H9 (cell line): ENCODE measurements at regions not wholly inside any gene's neighbourhood (a gene's known extent, or its start where the extent isn't known, plus 50 kb on each side); places are given as distances from the start of the nearest gene placed in this dataset.
A peak's percentile ranks its signal among the peaks of the same experiment; 100 is the strongest.

Experiments
- DNase-seq: peaks from one replicate; pipeline ENCODE4 v3.0.0-alpha.2; 2017
- H2AFZ ChIP-seq: one replicate; pipeline ENCODE4 v1.6.1; 2013; ENCODE audit warnings: mild to moderate bottlenecking, low read length, control low read depth, moderate library complexity
- H2AK5ac ChIP-seq: 2 replicates; pipeline ENCODE4 v1.6.1; 2013; ENCODE audit warnings: low read length, control low read depth, mixed read lengths; ENCODE audit not compliant: insufficient read length
- H2BK120ac ChIP-seq: one replicate; pipeline ENCODE4 v1.6.1; 2013; ENCODE audit warnings: low read depth, mild to moderate bottlenecking, low read length, control low read depth, inconsistent platforms; ENCODE audit not compliant: poor library complexity, severe bottlenecking
- H2BK12ac ChIP-seq: 2 replicates; pipeline ENCODE4 v1.6.1; 2013; ENCODE audit warnings: low read length, control low read depth, mixed read lengths, low read depth; ENCODE audit not compliant: insufficient read length
- H2BK15ac ChIP-seq: 2 replicates; pipeline ENCODE4 v1.6.1; 2013; ENCODE audit warnings: low read depth, low read length, control low read depth
- H2BK20ac ChIP-seq: one replicate; pipeline ENCODE4 v1.6.1; 2013; ENCODE audit warnings: low read depth, mild to moderate bottlenecking, low read length, control low read depth, inconsistent platforms; ENCODE audit not compliant: poor library complexity, severe bottlenecking
- H2BK5ac ChIP-seq: 2 replicates; pipeline ENCODE4 v1.6.1; 2013; ENCODE audit warnings: low read length, control low read depth, mixed read lengths; ENCODE audit not compliant: insufficient read length
- H3K14ac ChIP-seq: 2 replicates; pipeline ENCODE4 v1.6.1; 2013; ENCODE audit warnings: low read length, control low read depth; ENCODE audit not compliant: insufficient read depth
- H3K18ac ChIP-seq: 2 replicates; pipeline ENCODE4 v1.6.1; 2013; ENCODE audit warnings: low read depth, mild to moderate bottlenecking, mixed read lengths, low read length, control low read depth; ENCODE audit not compliant: insufficient read length
- H3K23ac ChIP-seq: 2 replicates; pipeline ENCODE4 v1.6.1; 2013; ENCODE audit warnings: low read length, control low read depth, mixed read lengths, low read depth; ENCODE audit not compliant: insufficient read length
- H3K23me2 ChIP-seq: 2 replicates; pipeline ENCODE4 v1.6.1; 2013; ENCODE audit warnings: low read depth, mild to moderate bottlenecking, mixed read lengths, low read length, control low read depth; ENCODE audit not compliant: insufficient read length, poor library complexity, severe bottlenecking
- H3K27ac ChIP-seq: 2 replicates; pipeline ENCODE4 v1.5.1; 2013; ENCODE audit warnings: low read length, control low read depth, mixed read lengths, low read depth; ENCODE audit not compliant: insufficient read length
- H3K27me3 ChIP-seq: 2 replicates; pipeline ENCODE4 v1.6.1; 2013; ENCODE audit warnings: low read length, control low read depth, inconsistent platforms; ENCODE audit not compliant: insufficient read depth
- H3K4ac ChIP-seq: 2 replicates; pipeline ENCODE4 v1.6.1; 2013; ENCODE audit warnings: low read depth, mild to moderate bottlenecking, control low read depth, inconsistent platforms, low read length, moderate library complexity
- H3K4me1 ChIP-seq: 2 replicates; pipeline ENCODE4 v1.6.1; 2013; ENCODE audit warnings: low read length, control low read depth, inconsistent platforms; ENCODE audit not compliant: insufficient read depth
- H3K4me2 ChIP-seq: 2 replicates; pipeline ENCODE4 v1.6.1; 2013; ENCODE audit warnings: low read length, control low read depth, mixed read lengths; ENCODE audit not compliant: insufficient read length, insufficient read depth
- H3K56ac ChIP-seq: 2 replicates; pipeline ENCODE4 v1.6.1; 2013; ENCODE audit warnings: low read depth, mild to moderate bottlenecking, mixed read lengths, low read length, control low read depth; ENCODE audit not compliant: insufficient read length
- H3K79me1 ChIP-seq: 2 replicates; pipeline ENCODE4 v1.6.1; 2013; ENCODE audit warnings: low read depth, mild to moderate bottlenecking, moderate library complexity, low read length, control low read depth, inconsistent platforms; ENCODE audit not compliant: insufficient read depth, poor library complexity, severe bottlenecking
- H3K79me2 ChIP-seq: 2 replicates; pipeline ENCODE4 v1.6.1; 2013; ENCODE audit warnings: low read length, control low read depth, inconsistent platforms; ENCODE audit not compliant: insufficient read depth
- H3K9ac ChIP-seq: 2 replicates; pipeline ENCODE4 v1.6.1; 2013; ENCODE audit warnings: low read length, control low read depth, mixed read lengths; ENCODE audit not compliant: insufficient read length; ENCODE audit errors: extremely low read depth
- H3K9me3 ChIP-seq: one replicate; pipeline ENCODE4 v1.6.1; 2013; ENCODE audit warnings: low read depth, low read length, inconsistent platforms; ENCODE audit not compliant: control insufficient read depth
- H3T11ph ChIP-seq: one replicate; pipeline ENCODE4 v1.6.1; 2013; ENCODE audit warnings: mild to moderate bottlenecking, low read length, control low read depth, inconsistent platforms
- H4K20me1 ChIP-seq: one replicate; pipeline ENCODE4 v1.6.1; 2013; ENCODE audit not compliant: control insufficient read depth, insufficient read length, insufficient read depth
- H4K5ac ChIP-seq: 2 replicates; pipeline ENCODE4 v1.6.1; 2013; ENCODE audit warnings: low read depth, mild to moderate bottlenecking, mixed read lengths, low read length, control low read depth; ENCODE audit not compliant: insufficient read length
- H4K8ac ChIP-seq: replicated peaks from 2 replicates; pipeline ENCODE4 v1.6.1; 2013; ENCODE audit warnings: low read length, control low read depth, mixed read lengths, low read depth; ENCODE audit not compliant: insufficient read length
- H4K91ac ChIP-seq: 2 replicates; pipeline ENCODE4 v1.6.1; 2013; ENCODE audit warnings: low read depth, mild to moderate bottlenecking, moderate library complexity, mixed read lengths, low read length, control low read depth; ENCODE audit not compliant: insufficient read length
- H3K27ac Mint-ChIP-seq, 3 experiments: 2 replicates in 2 of 3; 3 replicates in 1 of 3; pipeline ENCODE4 v1.8.0; 2020 to 2021; ENCODE audit warnings: mixed read lengths in 3 of 3, mild to moderate bottlenecking in 1 of 3, moderate library complexity in 1 of 3
- H3K27me3 Mint-ChIP-seq: 2 replicates; pipeline ENCODE4 v1.8.0; 2021; ENCODE audit warnings: low read depth, mild to moderate bottlenecking, moderate library complexity, mixed read lengths
- H3K36me3 Mint-ChIP-seq, 3 experiments: 2 replicates in 2 of 3; 3 replicates in 1 of 3; pipeline ENCODE4 v1.8.0; 2020 to 2021; ENCODE audit warnings: low read depth in 3 of 3, mixed read lengths in 3 of 3; ENCODE audit not compliant: insufficient read depth in 1 of 3
- H3K4me1 Mint-ChIP-seq, 2 experiments: 2 replicates each; pipeline ENCODE4 v1.8.0; 2020; ENCODE audit warnings: mixed read lengths in 2 of 2
- H3K4me3 Mint-ChIP-seq, 2 experiments: 2 replicates in 1 of 2; 3 replicates in 1 of 2; pipeline ENCODE4 v1.8.0; 2020 to 2021; ENCODE audit warnings: mild to moderate bottlenecking in 2 of 2, mixed read lengths in 2 of 2, moderate library complexity in 1 of 2
- H3K9me3 Mint-ChIP-seq, 2 experiments: 2 replicates in 1 of 2; 3 replicates in 1 of 2; pipeline ENCODE4 v1.8.0; 2020; ENCODE audit warnings: mild to moderate bottlenecking in 2 of 2, mixed read lengths in 2 of 2, moderate library complexity in 1 of 2
- WGBS: extraction: QIAGEN DNeasy Blood & Tissue Kit; methylation state at CpG from one replicate; pipeline ENCODE4 v1.1.7; 2013; ENCODE audit warnings: missing lambda C conversion rate, low lambda C conversion rate, mixed read lengths; ENCODE audit not compliant: insufficient read length; ENCODE audit errors: extremely low coverage; 5-methylcytosine and 5-hydroxymethylcytosine counted together
- TF ChIP-seq, protein P1 (sequence below): fragments of 200-600 bp; sonication (generic); conservative IDR thresholded peaks from 3 replicates; pipeline ENCODE4 v1.8.0; 2021; ENCODE audit warnings: antibody characterized with exemption, mild to moderate bottlenecking

GRCh38 chr6:169849396-169849795, 98.0 kb downstream of the ERMARD start:
- H2AFZ ChIP-seq: no peak overlapping the region
- no peak overlapping the region for H4K91ac ChIP-seq
- H3K27me3 ChIP-seq: no peaks in the 10 kb centered on the region
- no peak overlapping the region for H3K56ac ChIP-seq
- peaks cover 0 to 1% (median 0%) of the 10 kb centered on the region in 3 experiments; a peak in 2 of 7 replicates for H3K36me3 Mint-ChIP-seq
- no peak overlapping the region for H3T11ph ChIP-seq
- no peak overlapping the region for H2BK20ac ChIP-seq
- no peaks in the 10 kb centered on the region for H3K9me3 ChIP-seq
- peak overlapping the region in 1 of 3 experiments; percentile 36; a peak in 1 of 7 replicates for H3K27ac Mint-ChIP-seq
- no peak overlapping the region for H2BK15ac ChIP-seq
- no peak overlapping the region for H2BK120ac ChIP-seq
- H3K27me3 Mint-ChIP-seq: peaks cover 5% of the 10 kb centered on the region
- H3K79me2 ChIP-seq: no peaks in the 10 kb centered on the region
- H3K23ac ChIP-seq: no peak overlapping the region
- no peak overlapping the region for H3K18ac ChIP-seq
- TF ChIP-seq, protein P1, sequence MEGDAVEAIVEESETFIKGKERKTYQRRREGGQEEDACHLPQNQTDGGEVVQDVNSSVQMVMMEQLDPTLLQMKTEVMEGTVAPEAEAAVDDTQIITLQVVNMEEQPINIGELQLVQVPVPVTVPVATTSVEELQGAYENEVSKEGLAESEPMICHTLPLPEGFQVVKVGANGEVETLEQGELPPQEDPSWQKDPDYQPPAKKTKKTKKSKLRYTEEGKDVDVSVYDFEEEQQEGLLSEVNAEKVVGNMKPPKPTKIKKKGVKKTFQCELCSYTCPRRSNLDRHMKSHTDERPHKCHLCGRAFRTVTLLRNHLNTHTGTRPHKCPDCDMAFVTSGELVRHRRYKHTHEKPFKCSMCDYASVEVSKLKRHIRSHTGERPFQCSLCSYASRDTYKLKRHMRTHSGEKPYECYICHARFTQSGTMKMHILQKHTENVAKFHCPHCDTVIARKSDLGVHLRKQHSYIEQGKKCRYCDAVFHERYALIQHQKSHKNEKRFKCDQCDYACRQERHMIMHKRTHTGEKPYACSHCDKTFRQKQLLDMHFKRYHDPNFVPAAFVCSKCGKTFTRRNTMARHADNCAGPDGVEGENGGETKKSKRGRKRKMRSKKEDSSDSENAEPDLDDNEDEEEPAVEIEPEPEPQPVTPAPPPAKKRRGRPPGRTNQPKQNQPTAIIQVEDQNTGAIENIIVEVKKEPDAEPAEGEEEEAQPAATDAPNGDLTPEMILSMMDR: no peak
- H3K4me3 Mint-ChIP-seq: no peak overlapping the region
- no peaks in the 10 kb centered on the region for H3K23me2 ChIP-seq
- H3K14ac ChIP-seq: no peak overlapping the region; the same call in 1 of the 2 replicates
- no peak overlapping the region for H2BK5ac ChIP-seq
- no peak overlapping the region for H3K9ac ChIP-seq
- H3K27ac ChIP-seq: no peak overlapping the region
- no peak overlapping the region for H4K8ac ChIP-seq
- H3K4me1 Mint-ChIP-seq: peaks cover 8 to 12% of the 10 kb centered on the region in 2 experiments
- no peak overlapping the region for H4K5ac ChIP-seq
- no peak overlapping the region for H3K4me2 ChIP-seq
- H3K79me1 ChIP-seq: no peaks in the 10 kb centered on the region
- no peak overlapping the region for H2BK12ac ChIP-seq
- no peak overlapping the region for H3K4ac ChIP-seq
- H4K20me1 ChIP-seq: no peaks in the 10 kb centered on the region
- peaks cover 5% of the 10 kb centered on the region in 2 experiments; a peak in 4 of 5 replicates for H3K9me3 Mint-ChIP-seq
- H2AK5ac ChIP-seq: no peak overlapping the region
- WGBS: no CpG with 5 or more reads among the region's 14 CpGs
- no peak for DNase-seq
- no peaks in the 10 kb centered on the region for H3K4me1 ChIP-seq
